ENCODE measurements at regions not wholly inside any gene's neighbourhood (a gene's known extent, or its start where the extent isn't known, plus 50 kb on each side); places are given as distances from the start of the nearest gene placed in this dataset.
A peak's percentile ranks its signal among the peaks of the same experiment; 100 is the strongest.

GRCh38 chr2:105557021-105557920 is 158.4 kb upstream of the FHL2 start:
- H3K27me3 ChIP-seq (ENCODE audit: control insufficient read depth, insufficient read depth, low read length) = peaks cover 3% of the 10 kb centered on the region
- no peak for DNase-seq
- no peak overlapping the region for H3K4me3 ChIP-seq (ENCODE audit: low read length)
- no peaks in the 10 kb centered on the region for H3K36me3 ChIP-seq (ENCODE audit: control insufficient read depth, insufficient read depth, low read length)
- no peaks in the 10 kb centered on the region for H3K9me3 ChIP-seq (replicated peaks; ENCODE audit: control insufficient read depth, low read depth, low read length)
- H3K27ac ChIP-seq (ENCODE audit: low read length) = no peak overlapping the region
- 80% methylated on average over 2 of the region's 12 CpGs for WGBS (ENCODE audit: insufficient coverage)
- H3K4me1 ChIP-seq (ENCODE audit: control insufficient read depth, insufficient read depth, low read length) = peaks cover 5% of the 10 kb centered on the region

- Histone ChIP-seq H3K27ac (ENCODE audit: low read length) (no peak overlapping the region), H3K36me3 (ENCODE audit: control insufficient read depth, insufficient read depth, low read length) (no peaks in the 10 kb centered on the region), H3K4me1 (ENCODE audit: control insufficient read depth, insufficient read depth, low read length) (peaks cover 5% of the 10 kb centered on the region), H3K9me3 (replicated peaks; ENCODE audit: control insufficient read depth, low read depth, low read length) (no peaks in the 10 kb centered on the region), H3K27me3 (ENCODE audit: control insufficient read depth, insufficient read depth, low read length) (peaks cover 3% of the 10 kb centered on the region), H3K4me3 (ENCODE audit: low read length) (no peak overlapping the region)
- WGBS (ENCODE audit: insufficient coverage) = 73% methylated on average over 2 of the region's 3 CpGs
- no peak for DNase-seq
These were observed 157.5 kb upstream of the FHL2 start for GRCh38 chr2:105556366-105556765.

DNA sequence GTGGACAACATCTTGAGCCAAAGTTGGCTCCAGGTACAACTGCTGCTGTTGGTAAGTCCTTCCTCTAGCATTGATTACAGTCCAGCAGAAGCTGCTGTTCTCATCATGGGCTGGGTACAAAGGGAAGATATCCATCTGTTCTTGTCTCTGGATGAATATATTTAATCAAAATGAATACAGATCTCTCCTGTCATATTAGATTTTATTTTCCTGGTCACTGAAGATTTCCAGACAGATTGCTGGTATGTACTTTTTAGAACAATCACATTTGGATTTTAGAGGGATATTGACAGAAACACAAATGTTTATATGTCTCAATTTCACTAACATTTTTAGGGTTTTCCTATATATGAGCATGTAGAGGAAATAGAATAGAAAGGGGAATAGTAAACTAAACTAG is 155.4 kb upstream of the FHL2 start:
- H3K27ac ChIP-seq (ENCODE audit: low read length) = no peak overlapping the region
- H3K4me3 ChIP-seq (ENCODE audit: low read length) = no peak overlapping the region
- H3K27me3 ChIP-seq (ENCODE audit: control insufficient read depth, insufficient read depth, low read length) = peaks cover 3% of the 10 kb centered on the region
- H3K9me3 ChIP-seq (replicated peaks; ENCODE audit: control insufficient read depth, low read depth, low read length) = no peaks in the 10 kb centered on the region
- DNase-seq = no peak
- no peaks in the 10 kb centered on the region for H3K36me3 ChIP-seq (ENCODE audit: control insufficient read depth, insufficient read depth, low read length)
- peaks cover 5% of the 10 kb centered on the region for H3K4me1 ChIP-seq (ENCODE audit: control insufficient read depth, insufficient read depth, low read length)

DNA sequence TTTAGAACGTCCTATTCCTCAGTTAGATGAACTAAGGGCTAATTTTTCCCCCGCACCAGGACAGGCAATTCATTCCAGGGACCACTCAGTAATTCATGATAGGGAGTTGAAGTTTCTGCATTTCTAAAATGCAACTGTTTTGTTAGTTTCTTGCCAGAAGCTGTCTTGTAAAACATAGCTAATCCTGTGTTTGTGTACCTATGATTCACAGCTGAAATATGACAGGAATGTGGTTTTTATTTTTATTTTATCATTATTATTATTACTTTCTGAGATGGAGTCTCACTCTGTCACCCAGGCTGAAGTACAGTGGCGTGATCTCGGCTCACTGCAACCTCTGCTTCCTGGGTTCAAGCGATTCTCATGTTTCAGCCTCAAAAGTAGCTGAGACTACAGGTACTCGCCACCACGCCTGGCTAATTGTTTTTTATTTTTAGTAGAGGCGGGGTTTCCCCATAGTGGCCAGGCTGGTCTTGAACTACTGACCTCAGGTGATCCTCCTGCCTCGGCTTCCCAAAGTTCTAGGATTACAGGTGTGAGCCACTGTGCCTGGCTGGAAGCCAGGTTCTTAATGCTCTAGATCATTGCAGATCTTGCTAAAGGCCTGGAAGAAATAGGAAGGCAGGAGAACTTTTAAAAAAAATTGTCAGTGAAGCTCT is 154.8 kb upstream of the FHL2 start:
- Histone ChIP-seq H3K27ac (ENCODE audit: low read length) (no peak overlapping the region), H3K4me1 (ENCODE audit: control insufficient read depth, insufficient read depth, low read length) (peaks cover 5% of the 10 kb centered on the region), H3K27me3 (ENCODE audit: control insufficient read depth, insufficient read depth, low read length) (peaks cover 3% of the 10 kb centered on the region), H3K4me3 (ENCODE audit: low read length) (no peak overlapping the region), H3K36me3 (ENCODE audit: control insufficient read depth, insufficient read depth, low read length) (no peaks in the 10 kb centered on the region), H3K9me3 (replicated peaks; ENCODE audit: control insufficient read depth, low read depth, low read length) (no peaks in the 10 kb centered on the region)
- no peak for DNase-seq
- 59% methylated on average over 7 of the region's 9 CpGs for WGBS (ENCODE audit: insufficient coverage)

DNA sequence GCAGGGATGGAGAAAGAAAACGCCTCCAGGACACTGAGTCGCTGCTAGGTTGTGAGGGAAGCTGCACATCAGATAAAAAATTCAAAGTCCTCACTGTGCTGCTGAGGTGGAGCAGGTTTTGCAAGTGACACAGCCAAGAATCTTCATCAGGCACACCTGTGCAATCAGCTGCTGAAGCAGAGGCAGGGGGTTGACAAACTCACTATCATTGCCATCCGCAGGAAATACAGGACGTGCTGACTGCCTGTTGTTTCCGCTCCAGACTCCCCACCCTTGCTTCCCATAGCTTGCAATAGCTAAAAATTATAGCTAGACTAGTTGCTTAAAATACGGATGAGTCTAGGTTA is 147.8 kb upstream of the FHL2 start:
- no peak for DNase-seq
- no peaks in the 10 kb centered on the region for H3K4me1 ChIP-seq (ENCODE audit: control insufficient read depth, insufficient read depth, low read length)
- H3K27ac ChIP-seq (ENCODE audit: low read length) = no peak overlapping the region
- H3K9me3 ChIP-seq (replicated peaks; ENCODE audit: control insufficient read depth, low read depth, low read length) = no peaks in the 10 kb centered on the region
- H3K27me3 ChIP-seq (ENCODE audit: control insufficient read depth, insufficient read depth, low read length) = peaks cover 3% of the 10 kb centered on the region
- H3K4me3 ChIP-seq (ENCODE audit: low read length) = no peak overlapping the region
- WGBS (ENCODE audit: insufficient coverage) = 50% methylated on average over 3 of the region's 6 CpGs
- no peaks in the 10 kb centered on the region for H3K36me3 ChIP-seq (ENCODE audit: control insufficient read depth, insufficient read depth, low read length)

- WGBS (ENCODE audit: insufficient coverage) = 37% methylated on average over 7 of the region's 11 CpGs
- Histone ChIP-seq H3K4me1 (ENCODE audit: control insufficient read depth, insufficient read depth, low read length) (no peaks in the 10 kb centered on the region), H3K27ac (ENCODE audit: low read length) (no peak overlapping the region), H3K4me3 (ENCODE audit: low read length) (no peak overlapping the region), H3K9me3 (replicated peaks; ENCODE audit: control insufficient read depth, low read depth, low read length) (no peaks in the 10 kb centered on the region), H3K36me3 (ENCODE audit: control insufficient read depth, insufficient read depth, low read length) (no peaks in the 10 kb centered on the region), H3K27me3 (ENCODE audit: control insufficient read depth, insufficient read depth, low read length) (peaks cover 3% of the 10 kb centered on the region)
- DNase-seq = peak; percentile 56
These were observed 147.1 kb upstream of the FHL2 start for GRCh38 chr2:105545730-105546627.

GRCh38 chr2:105544591-105545377 is 145.9 kb upstream of the FHL2 start:
- no peaks in the 10 kb centered on the region for H3K9me3 ChIP-seq (replicated peaks; ENCODE audit: control insufficient read depth, low read depth, low read length)
- H3K4me3 ChIP-seq (ENCODE audit: low read length) = no peak overlapping the region
- DNase-seq = no peak
- H3K36me3 ChIP-seq (ENCODE audit: control insufficient read depth, insufficient read depth, low read length) = no peaks in the 10 kb centered on the region
- H3K27me3 ChIP-seq (ENCODE audit: control insufficient read depth, insufficient read depth, low read length) = peaks cover 3% of the 10 kb centered on the region
- 72% methylated on average over 8 of the region's 12 CpGs for WGBS (ENCODE audit: insufficient coverage)
- H3K27ac ChIP-seq (ENCODE audit: low read length) = no peak overlapping the region
- no peaks in the 10 kb centered on the region for H3K4me1 ChIP-seq (ENCODE audit: control insufficient read depth, insufficient read depth, low read length)

- H3K4me1 ChIP-seq (ENCODE audit: control insufficient read depth, insufficient read depth, low read length) = peaks cover 2% of the 10 kb centered on the region
- H3K36me3 ChIP-seq (ENCODE audit: control insufficient read depth, insufficient read depth, low read length) = no peaks in the 10 kb centered on the region
- H3K27me3 ChIP-seq (ENCODE audit: control insufficient read depth, insufficient read depth, low read length) = peaks cover 6% of the 10 kb centered on the region
- no peak overlapping the region for H3K27ac ChIP-seq (ENCODE audit: low read length)
- 72% methylated on average over 8 of the region's 13 CpGs for WGBS (ENCODE audit: insufficient coverage)
- no peaks in the 10 kb centered on the region for H3K9me3 ChIP-seq (replicated peaks; ENCODE audit: control insufficient read depth, low read depth, low read length)
- H3K4me3 ChIP-seq (ENCODE audit: low read length) = no peak overlapping the region
- no peak for DNase-seq
These were observed 142.6 kb upstream of the FHL2 start for GRCh38 chr2:105541189-105542050.

DNA sequence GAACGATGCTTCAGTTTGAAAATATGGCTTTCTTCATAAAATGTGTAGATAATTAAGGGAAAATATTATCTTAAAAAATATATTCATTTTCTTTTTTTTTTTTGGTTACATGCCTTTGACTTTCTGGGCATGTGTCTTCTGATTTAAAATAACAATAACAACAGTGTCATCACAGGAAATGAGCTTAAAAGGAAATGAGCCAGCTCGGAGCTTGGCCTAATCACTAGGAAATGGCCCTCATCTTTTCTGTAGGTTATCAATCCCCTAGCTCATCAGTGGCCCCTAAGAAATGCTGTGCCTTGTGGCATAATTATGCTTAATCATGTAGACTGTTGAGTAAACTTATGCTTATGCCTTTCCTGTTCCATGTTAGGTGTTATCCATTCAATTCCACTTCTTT is 141.8 kb upstream of the FHL2 start:
- Histone ChIP-seq H3K9me3 (replicated peaks; ENCODE audit: control insufficient read depth, low read depth, low read length) (no peaks in the 10 kb centered on the region), H3K27me3 (ENCODE audit: control insufficient read depth, insufficient read depth, low read length) (peaks cover 6% of the 10 kb centered on the region), H3K27ac (ENCODE audit: low read length) (no peak overlapping the region), H3K4me3 (ENCODE audit: low read length) (no peak overlapping the region), H3K36me3 (ENCODE audit: control insufficient read depth, insufficient read depth, low read length) (no peaks in the 10 kb centered on the region), H3K4me1 (ENCODE audit: control insufficient read depth, insufficient read depth, low read length) (peaks cover 2% of the 10 kb centered on the region)
- no peak for DNase-seq
- WGBS (ENCODE audit: insufficient coverage) = no CpG with 5 or more reads among the region's 2 CpGs

Data from muscle of leg (tissue), 3 donors.